SK-N-SH (cell line): ENCODE measurements at regions not wholly inside any gene's neighbourhood (a gene's known extent, or its start where the extent isn't known, plus 50 kb on each side); places are given as distances from the start of the nearest gene placed in this dataset.
"Not testable (repeated sequence)": the region's sequence is repeated elsewhere in the genome, so short reads cannot be mapped to it uniquely, and the experiment has no call there.

ENCODE experiments used
- ELF1 ChIP-seq: IDR thresholded peaks from 2 replicates; pipeline ENCODE4 v1.4.0; 2012
- EZH2phosphoT487 ChIP-seq: fragments of 200-600 bp; sonication (generic); IDR thresholded peaks from 2 replicates; pipeline ENCODE4 v1.6.1; 2017; ENCODE audit warnings: low read depth, mixed run types, mild to moderate bottlenecking, antibody characterized with exemption, moderate library complexity, borderline replicate concordance
- FOSL2 ChIP-seq: IDR thresholded peaks from 2 replicates; pipeline ENCODE4 v1.4.0; 2012; ENCODE audit warnings: low read depth, mild to moderate bottlenecking, moderate library complexity, borderline replicate concordance
- FOXM1 ChIP-seq: IDR thresholded peaks from 2 replicates; pipeline ENCODE4 v1.4.0; 2012; ENCODE audit warnings: low read depth, mild to moderate bottlenecking
- GATA2 ChIP-seq: sonication (generic); formaldehyde crosslinking; IDR thresholded peaks from 2 replicates; pipeline ENCODE4 v1.5.0; 2020; ENCODE audit warnings: mild to moderate bottlenecking, missing genetic modification reagents
- IRF3 ChIP-seq: fragments of 150-350 bp; IDR thresholded peaks from 2 replicates; pipeline ENCODE4 v1.6.1; 2016; ENCODE audit warnings: mild to moderate bottlenecking, low read depth, low read length
- MXI1 ChIP-seq: IDR thresholded peaks from 2 replicates; pipeline ENCODE4 v1.6.1; 2012; ENCODE audit warnings: mild to moderate bottlenecking, low read depth, low read length, improper control_type of control experiment
- PBX3 ChIP-seq: IDR thresholded peaks from 2 replicates; pipeline ENCODE4; 2012
- POLR2AphosphoS5 ChIP-seq: IDR thresholded peaks from 2 replicates; pipeline ENCODE4 v1.6.1; 2012; ENCODE audit warnings: low read depth, low read length
- SMC3 ChIP-seq: IDR thresholded peaks from 2 replicates; pipeline ENCODE4 v1.6.1; 2012; ENCODE audit warnings: low read depth, low read length, improper control_type of control experiment
- TAF1 ChIP-seq: IDR thresholded peaks from 2 replicates; pipeline ENCODE4 v1.6.1; 2012; ENCODE audit warnings: low read depth, mild to moderate bottlenecking, low read length, moderate library complexity, borderline replicate concordance

- TF ChIP-seq EZH2phosphoT487; FOSL2; IRF3; TAF1; POLR2AphosphoS5; MXI1; GATA2 (CRISPR knock-in tag); FOXM1; SMC3; PBX3; ELF1: not testable (repeated sequence)
Observed at GRCh38 chr7:65073160-65073559, 66.7 kb upstream of the ERV3-1 start.
